Suprapubic skin (tissue), 4 donors: ENCODE measurements at regions not wholly inside any gene's neighbourhood (a gene's known extent, or its start where the extent isn't known, plus 50 kb on each side); places are given as distances from the start of the nearest gene placed in this dataset.
"Not testable (repeated sequence)": the region's sequence is repeated elsewhere in the genome, so short reads cannot be mapped to it uniquely, and the experiment has no call there.

Source experiments
- DNase-seq, 2 donors: peaks; one replicate each; pipeline ENCODE4 v3.0.0-alpha.2; 2019; ENCODE audit warnings: low spot score in 2 of 2
- H3K27ac ChIP-seq: fragments of 200-600 bp; sonication (generic); one replicate; pipeline ENCODE4 v1.5.1; 2019
- H3K27me3 ChIP-seq: fragments of 200-600 bp; sonication (generic); one replicate; pipeline ENCODE4 v1.5.1; 2019
- H3K36me3 ChIP-seq: fragments of 200-600 bp; sonication (generic); one replicate; pipeline ENCODE4 v1.5.1; 2019
- H3K4me1 ChIP-seq: fragments of 200-600 bp; sonication (generic); one replicate; pipeline ENCODE4 v1.5.1; 2019
- H3K4me3 ChIP-seq: fragments of 200-600 bp; sonication (generic); one replicate; pipeline ENCODE4 v1.5.1; 2019; ENCODE audit warnings: mild to moderate bottlenecking
- H3K9me3 ChIP-seq: fragments of 200-600 bp; sonication (generic); one replicate; pipeline ENCODE4 v1.5.1; 2019
- CTCF ChIP-seq, 2 donors: fragments of 200-600 bp in 1 of 2; fragments of 450-650 bp in 1 of 2; sonication (generic) in 1 of 2; IDR thresholded peaks; one replicate each; pipeline ENCODE4 v1.5.1; 2016 to 2019; ENCODE audit warnings: antibody characterized with exemption in 2 of 2, mild to moderate bottlenecking in 1 of 2, moderate library complexity in 1 of 2
- EP300 ChIP-seq: sonication (generic); formaldehyde crosslinking; IDR thresholded peaks from one replicate; pipeline ENCODE4 v1.6.1; 2017; ENCODE audit warnings: antibody characterized with exemption
- POLR2A ChIP-seq, 2 donors: fragments of 450-650 bp; IDR thresholded peaks; one replicate each; pipeline ENCODE4 v1.6.1; 2017; ENCODE audit warnings: antibody characterized with exemption in 2 of 2, mild to moderate bottlenecking in 2 of 2, moderate library complexity in 2 of 2
- POLR2AphosphoS5 ChIP-seq, 3 donors: sonication (generic); formaldehyde crosslinking; IDR thresholded peaks; one replicate each; pipeline ENCODE4 v1.6.1; 2017; ENCODE audit warnings: antibody characterized with exemption in 3 of 3
- WGBS: methylation state at CpG from one replicate; pipeline ENCODE4 v1.1.5; 2018; 5-methylcytosine and 5-hydroxymethylcytosine counted together

GRCh38 chr13:73310366-73310765 is 251.6 kb downstream of the KLF5 start:
- Histone ChIP-seq H3K4me3 (no peak overlapping the region), H3K27me3 (no peaks in the 10 kb centered on the region), H3K27ac (no peak overlapping the region), H3K4me1 (no peaks in the 10 kb centered on the region), H3K36me3 (no peaks in the 10 kb centered on the region), H3K9me3 (no peaks in the 10 kb centered on the region)
- 81% methylated on average over 2 of the region's 2 CpGs for WGBS
- no peak for DNase-seq
- TF ChIP-seq EP300 (no peak), CTCF (IDR thresholded peaks at IDR 0.05) (no peak), POLR2AphosphoS5 (IDR thresholded peaks at IDR 0.05) (no peak)

GRCh38 chr13:73307481-73307880 is 248.7 kb downstream of the KLF5 start:
- TF ChIP-seq EP300, result no peak
- TF ChIP-seq POLR2A (IDR thresholded peaks at IDR 0.05), result no peak
- TF ChIP-seq CTCF (IDR thresholded peaks at IDR 0.05), result no peak
- no peak for TF ChIP-seq POLR2AphosphoS5 (IDR thresholded peaks at IDR 0.05)
- H3K36me3 ChIP-seq, result no peaks in the 10 kb centered on the region
- DNase-seq, result no peak
- H3K27ac ChIP-seq, result no peak overlapping the region
- WGBS, result 83% methylated on average over 1 of the region's 1 CpG
- H3K4me1 ChIP-seq, result no peaks in the 10 kb centered on the region
- H3K27me3 ChIP-seq, result no peaks in the 10 kb centered on the region
- no peaks in the 10 kb centered on the region for H3K9me3 ChIP-seq
- H3K4me3 ChIP-seq, result no peak overlapping the region

DNA sequence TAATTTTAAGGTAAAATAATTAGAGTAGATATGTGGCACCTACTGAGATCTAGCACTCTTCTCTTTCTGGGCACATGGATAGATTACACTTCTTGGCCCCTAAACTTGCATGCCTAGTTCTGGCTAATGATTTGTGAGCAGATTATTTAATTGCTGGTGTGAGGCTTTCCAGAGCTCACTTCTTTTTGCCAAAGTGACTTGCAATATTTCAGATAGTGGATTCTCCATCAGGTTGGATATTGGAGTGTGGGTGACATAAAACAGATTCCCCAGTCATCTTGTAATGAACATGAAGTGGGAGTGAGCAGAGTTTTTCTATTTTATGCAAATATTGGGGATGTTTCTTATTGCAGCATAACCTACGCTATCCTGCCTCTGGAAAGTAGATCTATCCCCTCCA is 247.9 kb downstream of the KLF5 start:
- Histone ChIP-seq H3K9me3 (no peaks in the 10 kb centered on the region), H3K27ac (no peak overlapping the region), H3K36me3 (no peaks in the 10 kb centered on the region), H3K4me1 (no peaks in the 10 kb centered on the region), H3K4me3 (no peak overlapping the region), H3K27me3 (no peaks in the 10 kb centered on the region)
- 92% methylated on average over 1 of the region's 1 CpG for WGBS
- TF ChIP-seq POLR2A (IDR thresholded peaks at IDR 0.05) (no peak), CTCF (IDR thresholded peaks at IDR 0.05) (no peak), POLR2AphosphoS5 (IDR thresholded peaks at IDR 0.05) (no peak), EP300 (no peak)
- DNase-seq, result no peak

DNA sequence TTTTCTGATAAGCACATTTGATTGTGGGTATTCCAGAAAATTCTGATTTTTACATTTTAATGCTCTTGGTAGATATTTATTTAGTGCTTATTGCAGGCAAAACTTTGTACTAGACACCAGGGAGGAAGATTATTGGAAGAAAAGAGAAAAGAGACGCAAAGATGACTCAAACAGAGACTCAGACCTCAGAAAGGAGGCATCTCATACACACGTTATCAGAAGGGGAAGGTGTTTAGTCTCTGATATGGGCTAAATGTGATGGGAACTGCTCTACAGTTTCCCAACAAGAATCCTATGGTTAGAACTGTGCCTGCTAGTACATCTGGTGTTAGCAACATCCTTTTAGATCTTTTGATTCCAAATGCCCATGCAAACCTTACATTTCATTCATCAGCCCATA is 245.6 kb downstream of the KLF5 start:
- H3K27ac ChIP-seq, result no peak overlapping the region
- 70% methylated on average over 2 of the region's 2 CpGs for WGBS

GRCh38 chr13:73303851-73304250 is 245.0 kb downstream of the KLF5 start:
- Histone ChIP-seq H3K27me3 (no peaks in the 10 kb centered on the region), H3K36me3 (no peaks in the 10 kb centered on the region), H3K4me3 (no peak overlapping the region), H3K9me3 (no peaks in the 10 kb centered on the region), H3K4me1 (no peaks in the 10 kb centered on the region), H3K27ac (no peak overlapping the region)
- TF ChIP-seq POLR2AphosphoS5 (IDR thresholded peaks at IDR 0.05), result no peak
- TF ChIP-seq POLR2A (IDR thresholded peaks at IDR 0.05), result no peak
- no peak for TF ChIP-seq CTCF (IDR thresholded peaks at IDR 0.05)
- TF ChIP-seq EP300, result no peak
- WGBS, result 59% methylated on average over 6 of the region's 6 CpGs
- DNase-seq, result no peak

More for the DNA sequence above, 245.6 kb downstream of the KLF5 start:
- H3K4me1 ChIP-seq, result no peaks in the 10 kb centered on the region
- TF ChIP-seq CTCF (IDR thresholded peaks at IDR 0.05), result no peak
- no peak for TF ChIP-seq POLR2A (IDR thresholded peaks at IDR 0.05)
- TF ChIP-seq EP300, result no peak
- TF ChIP-seq POLR2AphosphoS5 (IDR thresholded peaks at IDR 0.05), result no peak
- no peak for DNase-seq
- no peaks in the 10 kb centered on the region for H3K9me3 ChIP-seq
- no peaks in the 10 kb centered on the region for H3K27me3 ChIP-seq
- no peak overlapping the region for H3K4me3 ChIP-seq
- no peaks in the 10 kb centered on the region for H3K36me3 ChIP-seq

GRCh38 chr13:73301622-73302021 is 242.8 kb downstream of the KLF5 start:
- H3K36me3 ChIP-seq, H3K9me3 ChIP-seq, H3K4me3 ChIP-seq, DNase-seq, H3K27ac ChIP-seq, H3K4me1 ChIP-seq, H3K27me3 ChIP-seq: not testable (repeated sequence)
